ENCODE measurements at regions not wholly inside any gene's neighbourhood (a gene's known extent, or its start where the extent isn't known, plus 50 kb on each side); places are given as distances from the start of the nearest gene placed in this dataset.

DNA sequence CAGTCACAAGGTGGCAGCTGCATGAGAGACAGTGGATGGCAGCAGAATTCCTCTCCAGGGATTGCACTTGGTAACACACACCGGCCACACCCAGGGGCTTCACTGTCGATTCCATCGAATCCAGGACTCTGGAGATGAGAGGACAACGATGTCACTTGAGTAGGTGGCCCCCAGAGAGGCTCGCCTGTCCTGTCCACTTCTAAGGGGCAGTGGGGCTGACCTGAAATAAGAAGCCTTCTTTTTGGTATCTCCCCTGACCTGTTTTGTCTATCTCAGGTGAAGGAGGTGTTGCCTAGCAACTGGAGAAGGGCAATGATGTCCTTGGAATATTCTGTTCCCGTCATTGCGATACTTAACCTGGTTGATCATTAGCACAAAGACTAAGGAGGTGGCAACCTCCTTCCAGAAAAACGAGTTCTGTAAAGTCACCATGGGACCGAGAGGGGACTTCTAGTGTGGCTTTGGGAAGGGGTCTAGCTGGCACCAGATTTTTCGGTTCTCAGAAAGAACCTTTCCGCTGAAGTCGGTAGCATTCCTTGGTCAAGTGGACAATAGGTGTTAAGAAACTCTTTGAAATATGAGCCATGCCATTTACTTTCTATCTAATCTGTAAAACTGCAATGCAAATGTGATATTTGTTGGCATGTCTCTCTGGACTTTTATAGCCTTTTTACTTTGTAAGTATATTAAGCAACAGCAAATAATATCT, 85.2 kb upstream of the TMPRSS2 start:
- peaks cover 2% of the 10 kb centered on the region for H3K9me3 Mint-ChIP-seq
- no peaks in the 10 kb centered on the region for H3K36me3 Mint-ChIP-seq
- no peaks in the 10 kb centered on the region for H3K4me1 Mint-ChIP-seq
- H3F3A ChIP-seq (ENCODE audit: low read depth): no peaks in the 10 kb centered on the region
- peaks cover 7% of the 10 kb centered on the region for H3K27me3 ChIP-seq
- H4K20me1 ChIP-seq (ENCODE audit: low read depth): no peaks in the 10 kb centered on the region
- H3K9me3 ChIP-seq (ENCODE audit: low read depth): no peaks in the 10 kb centered on the region
- no peaks in the 10 kb centered on the region for H3K79me2 ChIP-seq (ENCODE audit: low read depth)
- no peaks in the 10 kb centered on the region for H3K36me3 ChIP-seq
- TF ChIP-seq, protein P1, sequence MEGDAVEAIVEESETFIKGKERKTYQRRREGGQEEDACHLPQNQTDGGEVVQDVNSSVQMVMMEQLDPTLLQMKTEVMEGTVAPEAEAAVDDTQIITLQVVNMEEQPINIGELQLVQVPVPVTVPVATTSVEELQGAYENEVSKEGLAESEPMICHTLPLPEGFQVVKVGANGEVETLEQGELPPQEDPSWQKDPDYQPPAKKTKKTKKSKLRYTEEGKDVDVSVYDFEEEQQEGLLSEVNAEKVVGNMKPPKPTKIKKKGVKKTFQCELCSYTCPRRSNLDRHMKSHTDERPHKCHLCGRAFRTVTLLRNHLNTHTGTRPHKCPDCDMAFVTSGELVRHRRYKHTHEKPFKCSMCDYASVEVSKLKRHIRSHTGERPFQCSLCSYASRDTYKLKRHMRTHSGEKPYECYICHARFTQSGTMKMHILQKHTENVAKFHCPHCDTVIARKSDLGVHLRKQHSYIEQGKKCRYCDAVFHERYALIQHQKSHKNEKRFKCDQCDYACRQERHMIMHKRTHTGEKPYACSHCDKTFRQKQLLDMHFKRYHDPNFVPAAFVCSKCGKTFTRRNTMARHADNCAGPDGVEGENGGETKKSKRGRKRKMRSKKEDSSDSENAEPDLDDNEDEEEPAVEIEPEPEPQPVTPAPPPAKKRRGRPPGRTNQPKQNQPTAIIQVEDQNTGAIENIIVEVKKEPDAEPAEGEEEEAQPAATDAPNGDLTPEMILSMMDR (IDR thresholded peaks at IDR 0.05): no peak
- TF ChIP-seq EZH2 (IDR thresholded peaks at IDR 0.05): no peak
- no peak for TF ChIP-seq EZH2phosphoT487 (IDR thresholded peaks at IDR 0.05)
- DNase-seq (ENCODE audit: low spot score): no peak
- H3K4me3 ChIP-seq: no peak overlapping the region
- no peak overlapping the region for H3K4me3 Mint-ChIP-seq
- no peak overlapping the region for H3K4me2 ChIP-seq
- H3K27me3 Mint-ChIP-seq (ENCODE audit: insufficient read depth, low read depth): no peaks in the 10 kb centered on the region
- no peak overlapping the region for H3K27ac ChIP-seq
- H2AFZ ChIP-seq (replicated peaks): no peak overlapping the region
- no peak overlapping the region for H3K9ac ChIP-seq
- H3K4me1 ChIP-seq: no peaks in the 10 kb centered on the region
- H3K27ac Mint-ChIP-seq: no peak overlapping the region

DNA sequence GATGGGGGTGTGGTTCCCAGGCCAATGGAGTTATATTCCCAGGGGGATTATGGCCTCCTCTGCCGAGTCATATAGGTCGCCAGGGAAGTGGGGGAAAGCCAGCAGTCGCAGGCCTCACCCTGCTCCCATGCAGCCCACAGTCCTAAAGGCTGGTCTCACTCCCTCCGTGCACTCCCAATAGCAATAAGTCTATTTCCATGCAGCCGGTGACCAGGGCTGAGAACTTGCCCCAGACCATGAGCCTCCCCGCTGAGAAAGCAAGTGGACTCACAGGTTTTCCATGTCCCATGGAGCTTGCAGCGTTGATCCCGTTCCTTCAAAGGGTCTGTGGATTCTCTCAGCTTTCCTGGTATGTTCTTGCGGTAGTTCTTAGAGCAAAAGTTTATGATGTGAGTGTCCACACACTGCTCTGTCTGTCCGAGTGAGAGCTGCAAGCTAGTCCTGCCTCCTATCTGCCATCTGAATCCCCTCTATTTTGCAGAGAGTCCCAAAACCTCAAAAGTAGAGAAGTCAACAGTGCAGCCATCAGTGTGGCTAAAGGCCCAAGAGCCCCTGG, 81.7 kb upstream of the TMPRSS2 start:
- H3K4me3 Mint-ChIP-seq: no peak overlapping the region
- Histone ChIP-seq H3K36me3 (no peaks in the 10 kb centered on the region), H3K4me2 (no peak overlapping the region), H3K4me3 (no peak overlapping the region), H3K4me1 (no peaks in the 10 kb centered on the region), H3K27ac (no peak overlapping the region), H3K9ac (no peak overlapping the region), H4K20me1 (ENCODE audit: low read depth) (no peaks in the 10 kb centered on the region), H3K9me3 (ENCODE audit: low read depth) (no peaks in the 10 kb centered on the region), H3K79me2 (ENCODE audit: low read depth) (no peaks in the 10 kb centered on the region), H2AFZ (replicated peaks) (no peak overlapping the region), H3K27me3 (peaks cover 7% of the 10 kb centered on the region), H3F3A (ENCODE audit: low read depth) (no peaks in the 10 kb centered on the region)
- H3K4me1 Mint-ChIP-seq: no peaks in the 10 kb centered on the region
- no peaks in the 10 kb centered on the region for H3K36me3 Mint-ChIP-seq
- no peak overlapping the region for H3K27ac Mint-ChIP-seq
- TF ChIP-seq, protein P1 (IDR thresholded peaks at IDR 0.05): no peak
- TF ChIP-seq EZH2phosphoT487 (IDR thresholded peaks at IDR 0.05): no peak
- TF ChIP-seq EZH2 (IDR thresholded peaks at IDR 0.05): no peak
- peaks cover 2% of the 10 kb centered on the region for H3K27me3 Mint-ChIP-seq (ENCODE audit: insufficient read depth, low read depth)
- DNase-seq (ENCODE audit: low spot score): no peak
- H3K9me3 Mint-ChIP-seq: peaks cover 2% of the 10 kb centered on the region

DNA sequence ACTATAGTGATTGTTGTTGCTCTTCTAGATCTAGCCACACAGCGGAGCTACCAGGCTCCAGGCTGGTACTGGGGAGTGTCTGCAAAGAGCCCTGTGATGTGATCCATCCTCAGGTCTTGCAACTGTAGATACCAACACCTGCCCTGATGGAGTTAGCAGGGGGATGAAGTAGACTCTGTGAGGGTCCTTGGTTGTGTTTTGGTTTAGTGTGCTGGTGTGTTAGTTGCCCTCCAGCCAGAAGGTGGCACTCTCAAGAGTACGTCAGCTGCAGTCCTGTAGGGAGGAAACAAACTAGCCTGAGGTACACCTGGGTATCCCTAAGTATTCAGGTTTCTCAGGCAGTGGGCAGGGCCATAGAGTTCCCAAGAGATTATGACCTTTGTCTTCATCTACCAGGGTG, 81.2 kb upstream of the TMPRSS2 start:
- Histone ChIP-seq H3K36me3 (no peaks in the 10 kb centered on the region), H3K4me2 (no peak overlapping the region), H3K4me1 (no peaks in the 10 kb centered on the region), H3K9ac (no peak overlapping the region), H4K20me1 (ENCODE audit: low read depth) (no peaks in the 10 kb centered on the region), H2AFZ (replicated peaks) (no peak overlapping the region), H3K27ac (no peak overlapping the region), H3K27me3 (peaks cover 7% of the 10 kb centered on the region), H3K9me3 (ENCODE audit: low read depth) (no peaks in the 10 kb centered on the region), H3F3A (ENCODE audit: low read depth) (no peaks in the 10 kb centered on the region), H3K79me2 (ENCODE audit: low read depth) (no peaks in the 10 kb centered on the region), H3K4me3 (no peak overlapping the region)
- no peak for DNase-seq (ENCODE audit: low spot score)
- no peaks in the 10 kb centered on the region for H3K36me3 Mint-ChIP-seq
- TF ChIP-seq, protein P1 (IDR thresholded peaks at IDR 0.05): no peak
- TF ChIP-seq EZH2 (IDR thresholded peaks at IDR 0.05) (no peak), EZH2phosphoT487 (IDR thresholded peaks at IDR 0.05) (no peak)
- no peak overlapping the region for H3K4me3 Mint-ChIP-seq
- peaks cover 2% of the 10 kb centered on the region for H3K27me3 Mint-ChIP-seq (ENCODE audit: insufficient read depth, low read depth)
- peaks cover 2% of the 10 kb centered on the region for H3K9me3 Mint-ChIP-seq
- H3K27ac Mint-ChIP-seq: no peak overlapping the region
- H3K4me1 Mint-ChIP-seq: no peaks in the 10 kb centered on the region

All from neural progenitor cell (in vitro differentiated cells).